ENCODE measurements at regions not wholly inside any gene's neighbourhood (a gene's known extent, or its start where the extent isn't known, plus 50 kb on each side); places are given as distances from the start of the nearest gene placed in this dataset.

GRCh38 chr14:97156705-97157104, 359.5 kb downstream of the VRK1 start:
- no peak for TF ChIP-seq MAFK (IDR thresholded peaks at IDR 0.05; ENCODE audit: low read depth, low read length)
- TF ChIP-seq POLR2A (IDR thresholded peaks at IDR 0.05; ENCODE audit: low read depth, low read length) = no peak
- no peak for TF ChIP-seq CTCF (conservative IDR thresholded peaks at IDR 0.05; ENCODE audit: low read depth, low read length)
- no peak for TF ChIP-seq USF2 (IDR thresholded peaks at IDR 0.05; ENCODE audit: low read depth, low read length)
- no peak for TF ChIP-seq RFX5 (IDR thresholded peaks at IDR 0.05; ENCODE audit: low read depth, low read length)
- no peak for TF ChIP-seq SMC3 (IDR thresholded peaks at IDR 0.05; ENCODE audit: low read depth, low read length)
- TF ChIP-seq CEBPB (IDR thresholded peaks at IDR 0.05; ENCODE audit: low read depth, low read length) = no peak
- TF ChIP-seq RAD21 (IDR thresholded peaks at IDR 0.05; ENCODE audit: low read length) = no peak
- TF ChIP-seq MAZ (IDR thresholded peaks at IDR 0.05; ENCODE audit: borderline replicate concordance, low read depth, low read length) = no peak

Measured in IMR-90 (cell line).